ENCODE measurements at regions not wholly inside any gene's neighbourhood (a gene's known extent, or its start where the extent isn't known, plus 50 kb on each side); places are given as distances from the start of the nearest gene placed in this dataset.

- H3K4me3 ChIP-seq (ENCODE audit: low read depth, low read length), result no peak overlapping the region
- DNase-seq (ENCODE audit: low read depth), result no peak
- TF ChIP-seq MYC (IDR thresholded peaks at IDR 0.05; ENCODE audit: low read depth, low read length) (no peak), POLR2A (IDR thresholded peaks at IDR 0.05; ENCODE audit: extremely low read depth, insufficient read length) (no peak), MAX (IDR thresholded peaks at IDR 0.05; ENCODE audit: low read depth, low read length) (no peak), CTCF (IDR thresholded peaks at IDR 0.05; ENCODE audit: low read depth, low read length) (no peak)
Observed at GRCh38 chr11:70695086-70695960, 297.0 kb downstream of the CTTN start.

GRCh38 chr11:70696076-70696475 lies 297.7 kb downstream of the CTTN start:
- no peak for DNase-seq (ENCODE audit: low read depth)
- H3K4me3 ChIP-seq (ENCODE audit: low read depth, low read length), result no peak overlapping the region
- TF ChIP-seq MYC (IDR thresholded peaks at IDR 0.05; ENCODE audit: low read depth, low read length) (no peak), POLR2A (IDR thresholded peaks at IDR 0.05; ENCODE audit: extremely low read depth, insufficient read length) (no peak), MAX (IDR thresholded peaks at IDR 0.05; ENCODE audit: low read depth, low read length) (no peak), CTCF (IDR thresholded peaks at IDR 0.05; ENCODE audit: low read depth, low read length) (no peak)

GRCh38 chr11:70696564-70696963 lies 298.2 kb downstream of the CTTN start:
- H3K4me3 ChIP-seq (ENCODE audit: low read depth, low read length), result no peak overlapping the region
- DNase-seq (ENCODE audit: low read depth), result no peak
- TF ChIP-seq POLR2A (IDR thresholded peaks at IDR 0.05; ENCODE audit: extremely low read depth, insufficient read length), result no peak
- no peak for TF ChIP-seq MAX (IDR thresholded peaks at IDR 0.05; ENCODE audit: low read depth, low read length)
- no peak for TF ChIP-seq CTCF (IDR thresholded peaks at IDR 0.05; ENCODE audit: low read depth, low read length)
- TF ChIP-seq MYC (IDR thresholded peaks at IDR 0.05; ENCODE audit: low read depth, low read length), result no peak

GRCh38 chr11:70697701-70698100 lies 299.4 kb downstream of the CTTN start:
- TF ChIP-seq CTCF (IDR thresholded peaks at IDR 0.05; ENCODE audit: low read depth, low read length) (no peak), POLR2A (IDR thresholded peaks at IDR 0.05; ENCODE audit: extremely low read depth, insufficient read length) (no peak), MYC (IDR thresholded peaks at IDR 0.05; ENCODE audit: low read depth, low read length) (no peak), MAX (IDR thresholded peaks at IDR 0.05; ENCODE audit: low read depth, low read length) (no peak)
- H3K4me3 ChIP-seq (ENCODE audit: low read depth, low read length), result no peak overlapping the region
- DNase-seq (ENCODE audit: low read depth), result no peak

- H3K4me3 ChIP-seq (ENCODE audit: low read depth, low read length), result no peak overlapping the region
- no peak for TF ChIP-seq MYC (IDR thresholded peaks at IDR 0.05; ENCODE audit: low read depth, low read length)
- no peak for TF ChIP-seq MAX (IDR thresholded peaks at IDR 0.05; ENCODE audit: low read depth, low read length)
- no peak for TF ChIP-seq POLR2A (IDR thresholded peaks at IDR 0.05; ENCODE audit: extremely low read depth, insufficient read length)
- no peak for TF ChIP-seq CTCF (IDR thresholded peaks at IDR 0.05; ENCODE audit: low read depth, low read length)
Observed at GRCh38 chr11:70698871-70699270, 300.5 kb downstream of the CTTN start.

More at GRCh38 chr11:70698871-70699270, 300.5 kb downstream of the CTTN start:
- DNase-seq (ENCODE audit: low read depth), result no peak

All from NB4 (cell line).